CMK (cell line): ENCODE measurements at regions not wholly inside any gene's neighbourhood (a gene's known extent, or its start where the extent isn't known, plus 50 kb on each side); places are given as distances from the start of the nearest gene placed in this dataset.
"Not testable (repeated sequence)": the region's sequence is repeated elsewhere in the genome, so short reads cannot be mapped to it uniquely, and the experiment has no call there.

Source experiments
- DNase-seq: peaks from one replicate; pipeline ENCODE4 v3.0.0-alpha.2; 2010; ENCODE audit warnings: low read depth

GRCh38 chr2:239745386-239746227 is 279.5 kb downstream of the NDUFA10 start:
- DNase-seq = no peak

DNA sequence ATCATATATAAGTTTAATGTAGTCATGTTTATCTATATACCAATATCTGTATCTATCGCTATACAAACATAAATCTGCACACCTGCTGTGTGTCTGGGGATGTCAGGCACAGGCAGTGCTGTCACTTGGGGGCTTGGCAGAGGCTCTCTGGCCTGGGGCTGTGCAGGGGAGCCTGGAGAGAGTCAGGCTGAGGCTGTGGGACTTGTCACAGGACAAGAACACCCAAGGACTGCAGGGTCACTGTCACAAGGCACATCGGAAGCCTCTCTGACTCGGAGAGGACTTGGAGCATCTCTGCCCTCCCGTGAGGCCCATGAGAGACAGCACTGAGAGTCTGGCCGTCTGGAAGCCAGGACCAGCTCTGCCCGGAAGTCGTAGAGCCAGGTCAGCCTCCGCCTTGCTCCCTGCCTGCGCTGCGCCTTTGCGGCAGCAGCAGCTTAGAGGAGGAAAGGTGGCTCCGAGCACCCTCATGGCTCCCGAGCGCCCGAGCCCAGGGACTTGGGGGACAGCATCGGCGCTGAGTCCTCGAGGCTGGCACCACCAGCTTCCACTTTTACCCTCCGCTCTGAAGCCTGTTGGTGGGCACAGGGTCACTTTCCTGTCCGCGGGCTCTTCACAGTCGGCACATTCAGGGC is 280.3 kb downstream of the NDUFA10 start:
- DNase-seq = no peak

DNA sequence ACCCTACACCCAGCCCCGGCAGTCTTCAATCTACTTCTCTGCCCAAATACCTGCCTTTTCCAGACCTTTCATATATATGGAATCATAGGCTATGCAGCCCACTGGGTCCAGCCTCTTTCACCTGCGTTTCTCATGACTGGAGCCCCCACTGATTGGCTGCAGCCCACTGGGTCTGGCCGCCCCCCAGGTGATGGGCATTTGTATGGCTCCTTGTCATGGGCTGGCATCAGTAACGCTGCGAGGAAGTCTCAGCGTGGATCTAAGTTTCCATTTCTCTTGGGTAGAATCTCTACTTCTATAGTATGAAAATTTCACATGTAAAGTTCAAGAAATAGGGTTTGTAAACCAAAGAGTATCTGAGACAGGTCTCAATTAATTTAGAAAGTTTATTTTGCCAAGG is 281.9 kb downstream of the NDUFA10 start:
- DNase-seq = no peak

- no peak for DNase-seq
These were observed 282.8 kb downstream of the NDUFA10 start for GRCh38 chr2:239742377-239742776.

GRCh38 chr2:239739206-239739605 is 285.9 kb downstream of the NDUFA10 start:
- DNase-seq = no peak

- DNase-seq = no peak
These were observed 287.0 kb downstream of the NDUFA10 start for GRCh38 chr2:239738159-239738558.

- no peak for DNase-seq
These were observed 288.0 kb downstream of the NDUFA10 start for GRCh38 chr2:239737144-239737463.

DNA sequence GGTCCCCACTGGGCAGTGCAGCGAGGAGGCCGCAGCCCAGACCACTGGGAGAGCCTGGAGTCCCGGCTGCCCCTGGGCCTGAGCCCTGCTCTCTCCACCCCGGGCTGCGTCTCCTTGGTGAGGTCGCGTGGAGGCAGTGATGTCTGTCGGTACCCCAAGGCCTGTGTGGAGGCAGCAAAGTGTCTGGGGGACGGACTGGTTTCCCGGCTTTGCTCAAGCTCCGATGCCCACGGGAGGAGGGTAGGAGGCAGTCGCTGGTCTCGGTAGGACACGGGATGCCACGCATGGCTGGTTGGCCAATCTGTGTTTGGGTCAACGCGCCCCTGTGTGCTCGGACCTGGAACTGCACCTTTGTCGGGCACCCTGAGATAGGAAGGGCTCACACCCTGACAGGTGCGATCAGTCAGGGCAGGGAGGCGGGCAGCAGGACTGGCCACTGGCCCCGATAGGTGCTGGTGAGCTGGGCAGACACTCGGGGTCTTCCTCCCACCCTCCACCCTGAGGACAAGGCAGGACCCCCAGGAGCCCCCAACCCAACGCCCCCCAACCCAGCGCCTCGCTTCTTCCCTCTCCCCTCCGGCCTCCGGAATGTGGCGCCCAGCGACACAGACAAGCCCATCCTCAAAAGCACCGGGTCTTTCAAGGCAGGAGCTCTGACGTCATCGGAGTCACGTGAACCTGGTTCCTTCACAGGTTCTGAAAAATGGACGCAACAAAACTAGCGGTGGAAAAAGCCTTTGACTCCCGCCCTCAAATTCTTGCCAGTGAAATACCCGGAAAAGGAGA is 288.6 kb downstream of the NDUFA10 start:
- DNase-seq = no peak

DNA sequence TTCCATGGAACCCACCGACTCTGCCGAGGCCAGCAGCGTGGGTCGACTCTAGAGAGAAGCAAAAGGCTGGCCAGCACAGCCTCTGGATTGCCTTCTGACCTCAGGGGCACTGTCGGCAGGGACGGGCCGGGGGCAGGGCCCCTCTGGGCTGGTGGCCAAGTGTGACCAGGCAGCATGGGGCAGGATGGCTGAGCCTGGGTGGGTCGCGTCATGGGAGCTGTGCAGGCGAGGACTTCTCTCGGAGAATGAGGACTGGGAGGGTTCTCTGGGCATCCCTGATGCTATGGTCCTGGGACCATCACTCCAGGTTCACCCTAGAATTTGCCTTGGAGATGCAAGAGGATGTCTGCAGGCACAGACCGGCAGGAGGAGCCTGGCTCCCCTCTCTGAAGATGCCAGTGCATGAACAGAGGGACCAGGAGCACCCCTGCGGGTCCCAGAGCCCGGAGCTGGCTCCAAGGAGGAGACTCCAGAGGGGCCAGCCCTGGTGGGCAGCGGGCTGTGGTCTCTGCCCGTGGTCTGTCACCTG is 289.2 kb downstream of the NDUFA10 start:
- DNase-seq = no peak

GRCh38 chr2:239735131-239735828 is 289.9 kb downstream of the NDUFA10 start:
- no peak for DNase-seq

DNA sequence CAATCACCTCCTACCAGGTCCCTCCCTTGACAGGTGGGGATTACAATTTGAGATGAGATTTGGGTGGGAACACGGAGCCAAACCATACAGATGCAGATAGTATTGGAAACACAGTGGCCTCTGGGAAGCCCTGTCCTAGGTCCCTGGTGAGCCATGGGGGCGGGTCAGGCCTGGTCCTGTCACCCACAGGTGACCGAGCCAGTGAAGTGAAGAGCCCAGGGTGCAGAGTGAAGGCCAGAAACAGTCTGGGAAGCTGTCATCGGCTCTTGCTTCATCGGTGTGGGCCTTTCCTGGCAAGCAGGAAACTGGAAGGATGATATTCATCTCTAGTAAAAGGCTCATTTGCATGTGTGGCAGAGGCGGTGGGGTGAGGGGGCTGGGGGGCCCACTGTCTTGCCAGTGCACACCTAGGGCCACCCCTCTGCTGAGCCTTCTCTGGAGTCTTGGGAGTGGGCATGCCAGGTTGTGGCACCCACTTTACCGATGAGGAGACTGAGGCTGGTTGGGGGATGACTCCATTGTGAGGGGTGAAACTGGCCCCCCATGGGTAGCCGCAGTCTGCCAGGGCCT is 290.6 kb downstream of the NDUFA10 start:
- DNase-seq = no peak

- no peak for DNase-seq
These were observed 292.5 kb downstream of the NDUFA10 start for GRCh38 chr2:239732666-239733010.

DNA sequence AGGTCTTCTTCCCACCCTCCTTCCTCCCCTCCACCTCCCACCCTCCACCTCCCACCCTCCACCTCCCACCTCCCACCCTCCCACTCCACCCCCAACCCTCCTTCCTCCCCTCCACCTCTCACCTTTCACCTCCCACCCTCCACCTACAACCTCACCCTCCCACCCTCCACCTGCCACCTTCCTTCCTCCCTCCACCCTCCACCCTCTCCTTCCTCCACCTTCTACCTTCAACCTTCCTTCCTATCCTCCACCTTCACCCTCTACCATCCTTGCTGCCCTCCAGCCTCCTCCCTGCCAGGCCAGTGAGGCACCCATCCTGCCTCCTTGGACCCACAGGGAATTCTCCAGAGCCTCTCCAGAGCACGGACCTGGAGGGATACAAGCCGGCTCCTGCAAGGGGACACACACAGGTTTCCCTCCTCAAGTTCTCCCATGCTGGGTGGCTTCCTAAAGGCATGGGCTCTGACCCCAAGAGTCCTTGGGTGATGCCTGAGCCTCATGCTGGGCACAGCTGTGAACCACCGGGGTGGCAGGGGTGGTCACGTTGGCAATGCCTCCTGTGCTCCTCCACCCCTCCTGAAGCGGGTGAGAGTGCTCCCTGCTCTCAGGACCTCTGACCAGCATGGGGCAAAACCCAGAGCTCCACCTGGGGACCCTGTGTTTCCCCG is 293.0 kb downstream of the NDUFA10 start:
- no peak for DNase-seq

DNA sequence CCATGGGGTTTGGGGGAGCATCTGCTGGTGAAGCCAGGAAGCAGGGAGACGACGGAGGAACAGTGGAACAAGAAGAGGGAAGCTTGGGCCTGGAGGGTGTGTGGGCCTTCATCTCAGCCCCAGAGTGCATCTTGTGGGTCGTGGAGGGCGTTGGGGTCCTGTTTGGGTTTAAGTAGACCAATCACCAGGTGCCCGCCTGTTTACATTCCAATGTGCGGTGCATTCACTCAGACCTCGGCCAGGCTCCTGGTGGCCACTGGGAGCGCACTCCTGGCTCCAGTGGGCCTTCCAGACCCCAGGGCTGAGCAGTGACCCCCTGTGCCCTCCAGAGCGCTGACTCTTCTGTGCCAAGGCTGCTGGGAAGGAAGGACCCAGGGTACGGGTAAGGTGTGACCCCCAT is 293.7 kb downstream of the NDUFA10 start:
- DNase-seq = no peak

DNA sequence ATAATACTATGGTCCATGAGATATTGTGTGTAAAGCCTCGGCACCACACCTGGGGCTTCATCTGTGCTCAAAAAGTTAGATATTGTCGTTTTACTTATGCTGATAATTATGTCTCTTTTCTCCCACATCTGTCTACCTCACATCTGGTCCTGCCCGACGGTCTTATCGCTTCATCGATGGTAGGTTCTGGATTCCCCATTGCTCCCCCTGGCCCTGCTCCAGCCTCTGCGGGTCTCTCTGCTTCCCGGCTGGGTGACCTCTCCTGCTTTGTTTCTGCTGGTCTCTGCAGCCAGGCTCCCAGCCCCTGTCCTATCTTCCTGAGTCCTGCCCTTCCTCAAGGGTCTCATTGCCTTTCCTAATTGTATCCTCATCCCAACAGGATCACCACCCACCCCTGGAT is 294.2 kb downstream of the NDUFA10 start:
- no peak for DNase-seq

GRCh38 chr2:239730567-239730882 is 294.6 kb downstream of the NDUFA10 start:
- not testable (repeated sequence) for DNase-seq

DNA sequence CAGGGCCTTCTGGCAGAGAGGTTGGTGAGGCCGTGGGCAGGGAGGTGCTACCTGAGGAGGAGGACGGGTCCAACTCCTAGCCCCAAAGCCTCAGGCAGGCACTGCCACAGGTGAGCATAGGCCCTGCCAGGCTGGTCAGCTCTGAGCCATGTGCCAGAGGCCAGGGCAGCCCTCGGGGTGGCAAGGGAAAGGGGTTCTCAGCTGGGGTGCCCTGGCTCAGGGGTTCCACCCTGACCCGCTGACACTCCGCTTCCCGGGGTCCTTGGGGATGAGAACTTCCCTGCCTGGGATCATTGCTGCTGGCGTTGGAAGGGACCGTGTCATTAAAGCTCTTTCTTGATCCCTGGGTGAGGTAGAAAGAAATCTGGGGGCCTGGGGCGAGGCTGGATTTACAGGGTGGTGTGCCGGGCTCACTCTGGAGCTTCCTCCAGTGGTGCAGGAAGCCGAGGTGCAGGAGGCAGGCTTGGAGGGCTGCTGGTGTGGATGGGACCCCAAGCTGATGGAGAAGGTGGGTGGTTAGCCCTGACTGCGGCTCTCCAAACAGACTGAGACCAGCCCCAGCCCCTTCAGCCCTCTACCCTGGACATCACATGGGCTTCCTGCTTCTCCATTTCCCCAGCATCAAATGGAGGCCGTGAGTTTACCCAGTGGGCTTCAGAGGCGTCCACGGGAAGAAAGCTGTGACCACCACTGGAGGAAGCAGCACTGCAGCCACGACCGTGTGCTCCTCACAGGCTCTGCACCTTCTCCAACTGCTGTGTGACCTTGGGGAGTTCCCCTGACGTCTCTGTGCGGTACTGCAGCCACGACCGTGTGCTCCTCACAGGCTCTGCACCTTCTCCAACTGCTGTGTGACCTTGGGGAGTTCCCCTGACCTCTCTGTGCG is 295.2 kb downstream of the NDUFA10 start:
- DNase-seq = no peak

DNA sequence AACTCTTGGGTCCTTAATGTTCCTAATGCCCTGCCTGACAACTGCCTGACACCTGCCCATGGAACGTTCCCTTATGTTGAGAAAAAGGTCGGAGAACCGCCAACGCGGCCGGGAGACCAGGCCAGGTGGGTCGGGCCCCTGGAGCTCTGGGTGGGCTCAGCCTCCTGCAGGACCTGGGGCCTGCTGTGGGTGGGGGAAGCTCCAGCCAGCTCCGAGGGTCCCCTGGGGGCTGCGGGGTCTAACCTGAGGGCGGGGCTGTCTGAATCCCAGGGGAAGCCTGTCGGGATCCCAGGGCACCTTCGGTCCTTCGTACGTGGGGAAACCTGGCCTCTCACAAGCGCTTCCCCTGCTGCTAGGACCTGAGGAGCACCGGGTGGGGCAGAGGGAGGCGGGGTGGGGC is 296.0 kb downstream of the NDUFA10 start:
- DNase-seq = no peak

DNA sequence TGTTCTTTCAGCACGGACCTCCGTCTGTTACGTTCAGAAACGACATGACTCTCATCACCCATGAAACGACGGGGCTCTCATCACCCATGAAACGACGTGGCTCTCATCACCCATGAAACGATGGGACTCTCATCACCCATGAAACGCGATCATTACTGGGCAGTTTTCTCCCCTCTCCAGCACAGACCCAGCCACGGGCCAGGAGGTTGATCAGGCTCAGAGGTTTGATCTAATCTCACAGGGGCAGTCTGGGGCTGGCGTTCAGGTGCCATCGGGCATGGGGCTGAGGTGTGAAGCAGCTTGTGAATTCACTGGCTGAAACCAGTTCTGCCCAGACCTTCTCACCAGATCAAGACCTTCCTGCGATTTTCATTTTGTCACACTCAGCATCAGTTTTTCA is 296.4 kb downstream of the NDUFA10 start:
- no peak for DNase-seq

DNA sequence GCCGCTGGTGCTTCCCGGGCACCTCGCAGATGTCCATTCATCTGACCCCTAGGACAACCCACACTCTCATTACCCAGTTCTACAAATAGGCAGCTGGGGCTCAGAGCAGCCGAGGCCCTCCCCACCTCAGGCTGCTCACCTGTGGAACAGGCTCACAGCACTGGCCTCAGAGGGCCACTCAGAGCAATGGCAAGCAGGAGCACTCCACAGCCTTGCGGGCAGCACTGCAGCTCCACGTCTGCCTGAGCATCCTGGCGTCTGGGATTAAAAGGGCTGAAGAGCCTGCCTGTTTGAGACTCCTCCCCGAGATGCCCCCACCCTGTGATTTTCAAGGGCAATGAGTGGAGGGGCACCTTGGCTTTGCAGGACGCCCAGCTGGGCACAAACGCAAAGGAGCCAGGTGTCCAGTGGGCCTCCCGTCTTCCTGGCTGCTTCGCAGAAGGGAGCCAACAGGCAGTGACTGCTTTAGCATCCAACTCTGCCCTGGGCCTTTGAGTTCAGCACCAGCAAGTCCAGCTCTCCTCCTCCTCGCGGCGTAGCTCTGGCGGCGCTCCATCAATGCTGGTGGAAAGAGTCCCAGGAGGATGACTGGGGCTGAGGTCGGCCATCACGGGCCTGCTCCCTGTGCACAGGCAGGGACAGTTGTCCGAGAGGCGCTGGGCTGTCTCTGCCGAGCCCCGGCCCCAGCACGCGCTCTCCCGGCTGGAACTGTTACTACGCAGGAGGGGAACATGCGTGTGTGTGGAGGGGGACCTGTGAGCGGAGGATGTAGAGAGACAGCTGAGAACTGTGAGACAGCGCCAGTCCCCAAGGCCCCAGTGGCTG is 297.2 kb downstream of the NDUFA10 start:
- no peak for DNase-seq
